DOHH2 (cell line): ENCODE measurements at regions not wholly inside any gene's neighbourhood (a gene's known extent, or its start where the extent isn't known, plus 50 kb on each side); places are given as distances from the start of the nearest gene placed in this dataset.

Source experiments
- EZH2phosphoT487 ChIP-seq: fragments of 200-600 bp; sonication (generic); IDR thresholded peaks from 2 replicates; pipeline ENCODE4 v1.6.1; 2017; ENCODE audit warnings: borderline replicate concordance, mild to moderate bottlenecking, antibody characterized with exemption, low read length, moderate library complexity, mixed read lengths
- TF ChIP-seq, protein P1 (sequence below): fragments of 200-600 bp; sonication (generic); IDR thresholded peaks from one replicate; pipeline ENCODE4 v1.5.1; 2014; ENCODE audit warnings: antibody characterized with exemption, mild to moderate bottlenecking, low read depth, low read length; ENCODE audit not compliant: poor library complexity, severe bottlenecking

DNA sequence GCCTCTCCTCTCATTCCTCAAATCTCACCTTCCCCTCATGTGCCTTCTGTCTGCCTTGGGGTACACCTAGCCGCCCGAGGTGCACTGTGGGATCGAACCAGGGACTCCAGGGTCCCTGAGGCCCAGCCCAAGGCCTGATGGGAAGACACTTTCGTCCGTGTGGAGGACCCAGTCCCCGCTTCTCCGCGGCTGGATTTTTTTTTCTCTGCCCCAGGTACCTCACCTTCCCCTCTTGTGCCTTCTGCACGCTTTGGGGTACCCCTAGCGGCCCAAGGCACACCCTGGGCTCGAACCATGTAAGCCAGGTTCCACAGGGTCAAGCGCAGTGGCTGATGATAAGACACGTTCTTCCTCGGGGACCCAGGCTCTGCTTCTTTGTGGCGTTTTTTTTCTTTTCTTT, 530.7 kb downstream of the CWH43 start:
- TF ChIP-seq, protein P1, sequence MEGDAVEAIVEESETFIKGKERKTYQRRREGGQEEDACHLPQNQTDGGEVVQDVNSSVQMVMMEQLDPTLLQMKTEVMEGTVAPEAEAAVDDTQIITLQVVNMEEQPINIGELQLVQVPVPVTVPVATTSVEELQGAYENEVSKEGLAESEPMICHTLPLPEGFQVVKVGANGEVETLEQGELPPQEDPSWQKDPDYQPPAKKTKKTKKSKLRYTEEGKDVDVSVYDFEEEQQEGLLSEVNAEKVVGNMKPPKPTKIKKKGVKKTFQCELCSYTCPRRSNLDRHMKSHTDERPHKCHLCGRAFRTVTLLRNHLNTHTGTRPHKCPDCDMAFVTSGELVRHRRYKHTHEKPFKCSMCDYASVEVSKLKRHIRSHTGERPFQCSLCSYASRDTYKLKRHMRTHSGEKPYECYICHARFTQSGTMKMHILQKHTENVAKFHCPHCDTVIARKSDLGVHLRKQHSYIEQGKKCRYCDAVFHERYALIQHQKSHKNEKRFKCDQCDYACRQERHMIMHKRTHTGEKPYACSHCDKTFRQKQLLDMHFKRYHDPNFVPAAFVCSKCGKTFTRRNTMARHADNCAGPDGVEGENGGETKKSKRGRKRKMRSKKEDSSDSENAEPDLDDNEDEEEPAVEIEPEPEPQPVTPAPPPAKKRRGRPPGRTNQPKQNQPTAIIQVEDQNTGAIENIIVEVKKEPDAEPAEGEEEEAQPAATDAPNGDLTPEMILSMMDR, result no peak
- TF ChIP-seq EZH2phosphoT487, result no peak
